ENCODE measurements at regions not wholly inside any gene's neighbourhood (a gene's known extent, or its start where the extent isn't known, plus 50 kb on each side); places are given as distances from the start of the nearest gene placed in this dataset.
A peak's percentile ranks its signal among the peaks of the same experiment; 100 is the strongest.

DNA sequence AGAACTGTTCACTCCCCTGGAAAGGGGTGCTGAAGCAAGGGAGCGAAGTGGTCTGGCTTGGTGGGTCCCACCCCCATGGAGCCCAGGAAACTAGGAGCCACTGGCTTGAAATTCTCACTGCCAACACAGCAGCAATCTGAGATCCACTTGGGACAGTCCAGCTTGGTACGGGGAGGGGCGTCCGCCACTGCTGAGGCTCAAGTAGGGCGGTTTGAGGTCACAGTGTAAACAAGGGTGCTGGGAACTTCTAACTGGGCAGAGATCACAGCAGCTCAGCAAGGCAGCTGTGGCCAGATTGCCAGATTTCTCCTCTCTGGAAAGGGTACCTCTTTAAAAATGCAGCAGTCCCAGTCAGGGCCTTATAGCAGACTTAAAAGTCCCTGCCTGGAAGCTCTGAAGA is 53.9 kb upstream of the GALNTL6 start:
- DNase-seq: no peak

GRCh38 chr4:171751538-171751937 is 61.7 kb upstream of the GALNTL6 start:
- DNase-seq: no peak

GRCh38 chr4:171746418-171746817 is 66.8 kb upstream of the GALNTL6 start:
- DNase-seq: no peak

DNA sequence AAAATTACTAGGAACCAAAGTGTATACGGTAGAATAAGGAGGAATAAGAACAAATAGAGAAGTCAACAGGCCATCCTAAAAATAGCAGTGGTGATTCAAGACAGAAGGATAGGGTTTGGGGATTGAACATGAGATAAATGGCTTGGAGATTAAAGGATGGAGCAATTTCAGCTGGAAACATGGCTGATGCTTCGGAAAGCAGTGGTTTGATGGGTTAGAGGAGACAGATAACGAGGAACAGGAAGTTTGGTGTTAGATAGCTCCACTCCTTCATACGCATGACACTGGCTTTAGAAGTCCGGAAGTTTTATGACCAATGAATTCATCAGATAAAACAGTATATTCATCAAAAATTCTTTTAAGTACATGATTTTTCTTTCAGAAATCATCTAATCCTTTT is 70.8 kb upstream of the GALNTL6 start:
- DNase-seq: no peak

GRCh38 chr4:171727185-171727584 is 86.0 kb upstream of the GALNTL6 start:
- DNase-seq: no peak

- DNase-seq: no peak
Observed at GRCh38 chr4:171721937-171722336, 91.3 kb upstream of the GALNTL6 start.

DNA sequence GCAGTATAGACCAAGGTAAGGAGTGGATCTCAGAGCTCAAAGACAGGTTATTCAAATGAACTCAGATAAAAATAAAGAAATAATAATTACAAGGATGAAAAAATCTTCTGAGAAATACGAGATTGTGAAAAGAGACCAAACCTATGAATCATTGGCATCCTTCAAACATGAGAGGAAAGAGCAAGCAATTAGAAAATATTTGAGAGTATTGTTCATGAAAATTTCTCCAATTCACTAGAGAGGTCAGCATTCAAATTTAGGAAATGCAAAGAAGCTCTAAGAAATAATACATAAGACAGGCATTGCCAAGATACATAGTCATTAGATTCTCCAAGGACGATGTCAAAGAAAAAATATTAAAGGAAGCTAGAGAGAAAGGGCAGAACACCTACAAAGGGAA is 93.5 kb upstream of the GALNTL6 start:
- DNase-seq: no peak

- no peak for DNase-seq
Observed at GRCh38 chr4:171718665-171719064, 94.5 kb upstream of the GALNTL6 start.

- no peak for DNase-seq
Observed at GRCh38 chr4:171718069-171718468, 95.1 kb upstream of the GALNTL6 start.

DNA sequence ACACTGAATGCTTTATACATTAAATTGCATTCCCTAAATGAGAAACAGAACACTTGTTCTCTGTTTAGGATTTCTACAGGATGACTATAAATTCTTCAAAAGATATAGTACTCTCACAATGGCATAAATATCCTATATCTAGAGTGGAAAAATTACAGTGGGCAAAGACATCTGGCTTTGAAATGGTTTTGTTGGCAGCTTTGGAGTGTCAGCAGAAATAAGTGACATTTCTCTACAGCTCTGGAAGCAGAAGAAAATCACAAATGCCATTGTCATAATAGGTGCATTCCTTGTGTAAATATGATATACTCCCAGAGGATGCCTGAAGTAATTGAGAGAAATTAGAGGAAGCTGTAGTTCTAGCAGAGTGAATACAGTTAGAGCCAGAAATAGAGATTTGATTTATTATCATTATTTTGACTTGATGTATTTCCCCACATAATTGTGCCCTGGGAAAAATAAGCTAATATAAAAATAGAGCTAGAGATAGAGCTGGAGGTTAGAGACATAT is 95.9 kb upstream of the GALNTL6 start:
- no peak for DNase-seq

DNA sequence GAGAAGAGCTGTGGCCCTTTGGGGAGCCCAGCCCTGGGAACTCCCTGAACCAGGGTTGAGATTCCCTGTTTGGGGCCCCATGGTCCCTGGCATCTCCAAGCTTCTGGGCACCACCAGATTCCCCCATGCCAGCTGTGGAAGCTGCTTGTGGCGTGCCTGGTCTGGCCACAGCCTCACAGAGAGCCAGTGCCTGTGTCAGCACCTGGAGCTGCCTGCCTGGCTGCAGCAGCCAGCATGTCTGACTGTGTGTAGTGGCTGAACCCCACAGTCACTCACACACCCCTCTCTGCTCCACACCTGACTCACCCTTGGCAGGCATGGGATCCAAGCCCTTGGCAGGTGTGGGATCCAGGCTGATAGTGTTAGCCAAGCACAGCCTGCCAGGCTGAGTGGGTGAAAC is 97.2 kb upstream of the GALNTL6 start:
- no peak for DNase-seq

- DNase-seq: no peak
Observed at GRCh38 chr4:171714791-171715454, 98.3 kb upstream of the GALNTL6 start.

DNA sequence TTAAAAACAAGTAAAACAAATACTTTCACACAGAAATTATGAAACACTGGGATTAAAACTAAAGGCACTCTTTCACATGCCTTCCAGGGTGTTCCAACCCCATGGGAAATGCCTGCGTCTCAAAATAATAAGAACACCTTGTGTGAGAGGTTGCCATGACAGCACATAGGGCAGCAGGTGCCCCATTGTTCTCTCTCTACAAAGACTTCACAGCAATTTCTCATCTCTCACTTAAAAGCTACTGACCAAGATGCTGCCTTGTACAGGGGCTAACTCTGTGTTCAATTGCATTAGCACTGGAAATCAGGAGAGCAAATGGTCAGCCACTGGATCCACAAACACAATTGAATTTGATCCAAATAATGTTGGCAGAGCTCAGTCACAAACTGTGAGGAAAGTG is 102.5 kb upstream of the GALNTL6 start:
- DNase-seq: no peak

- peak; percentile 35 for DNase-seq
Observed at GRCh38 chr4:171676555-171677215, 136.5 kb upstream of the GALNTL6 start.

- no peak for DNase-seq
Observed at GRCh38 chr4:171674781-171675180, 138.4 kb upstream of the GALNTL6 start.

DNA sequence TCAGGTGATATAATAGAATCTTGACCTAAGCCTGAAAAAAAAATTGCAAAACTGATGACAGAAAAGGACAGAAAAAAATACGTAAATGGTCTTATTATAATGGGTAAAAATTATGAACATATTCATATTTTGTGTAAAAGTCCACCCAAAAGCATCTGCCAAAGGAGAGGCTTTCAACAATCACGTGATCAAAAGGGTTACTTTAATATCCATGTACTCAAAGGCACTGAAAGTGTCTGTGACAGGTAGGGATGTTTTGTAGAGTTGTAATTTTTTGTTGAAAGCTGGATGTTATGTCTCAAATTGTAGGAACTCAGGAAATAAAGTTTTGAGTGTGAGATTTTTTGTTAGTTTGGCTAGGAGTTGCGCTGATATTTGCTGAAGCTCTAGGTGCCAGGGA is 144.8 kb upstream of the GALNTL6 start:
- no peak for DNase-seq

DNA sequence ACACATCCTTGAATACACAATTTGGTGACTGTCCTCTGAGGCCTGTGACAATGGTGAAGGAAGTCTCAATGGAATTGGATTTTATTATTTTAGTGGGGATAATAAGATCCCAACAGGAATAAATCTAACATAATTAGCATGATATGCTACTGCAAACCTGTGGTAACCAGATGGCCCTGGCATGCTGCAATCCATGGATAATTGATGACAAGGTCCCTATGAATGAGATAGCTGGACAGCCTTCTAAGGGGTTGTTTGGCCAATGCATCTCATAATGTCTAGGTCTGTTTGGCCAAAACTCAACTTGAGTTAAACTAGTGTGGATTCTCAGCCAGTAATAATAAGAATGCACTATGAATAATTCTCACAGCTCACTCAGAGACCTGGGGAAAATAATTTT is 145.3 kb upstream of the GALNTL6 start:
- DNase-seq: no peak

DNA sequence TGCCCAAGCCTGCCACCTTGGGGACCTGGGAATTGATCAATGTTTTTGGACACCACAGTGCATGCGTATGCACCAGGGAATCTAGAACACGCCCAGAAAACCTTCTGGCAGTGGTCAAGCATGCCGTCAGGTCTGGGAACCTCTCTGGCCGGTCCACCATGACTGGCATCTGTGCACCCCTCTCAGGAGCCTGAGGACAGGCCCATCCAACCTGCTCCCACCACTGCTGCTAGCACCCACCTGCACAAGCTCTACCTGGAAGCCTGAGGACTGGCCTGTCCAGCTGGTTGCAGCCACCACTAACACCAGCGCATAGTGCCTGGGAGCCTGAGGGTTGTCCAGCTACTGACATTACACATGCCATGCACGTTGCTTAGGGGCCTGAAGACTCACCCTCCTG is 162.1 kb upstream of the GALNTL6 start:
- DNase-seq: no peak

- peak; percentile 7 for DNase-seq
Observed at GRCh38 chr4:171650543-171650942, 162.7 kb upstream of the GALNTL6 start.

GRCh38 chr4:171648926-171649325 is 164.3 kb upstream of the GALNTL6 start:
- no peak for DNase-seq

DNA sequence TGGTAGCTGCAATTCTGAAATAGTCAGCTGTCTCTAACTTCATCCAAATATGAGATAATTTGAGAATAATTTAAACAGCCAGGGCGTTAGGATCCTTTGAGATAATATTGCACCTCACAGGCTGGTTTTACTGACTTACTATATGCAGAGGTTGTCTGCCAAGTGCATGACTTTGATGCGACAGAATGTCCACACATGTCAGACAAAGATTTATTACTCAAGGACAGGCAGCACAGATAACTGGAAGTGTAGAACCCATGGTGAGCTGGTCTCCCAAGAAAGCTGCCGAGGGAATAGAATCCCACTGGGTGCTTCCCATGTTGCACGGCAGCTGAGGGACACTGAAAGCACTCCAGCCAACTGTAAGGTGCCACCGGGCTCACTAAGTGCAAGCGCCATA is 166.2 kb upstream of the GALNTL6 start:
- DNase-seq: no peak

- peak; percentile 71 for DNase-seq
Observed at GRCh38 chr4:171644430-171645057, 168.7 kb upstream of the GALNTL6 start.

- peak; percentile 26 for DNase-seq
Observed at GRCh38 chr4:171639540-171639939, 173.7 kb upstream of the GALNTL6 start.

DNA sequence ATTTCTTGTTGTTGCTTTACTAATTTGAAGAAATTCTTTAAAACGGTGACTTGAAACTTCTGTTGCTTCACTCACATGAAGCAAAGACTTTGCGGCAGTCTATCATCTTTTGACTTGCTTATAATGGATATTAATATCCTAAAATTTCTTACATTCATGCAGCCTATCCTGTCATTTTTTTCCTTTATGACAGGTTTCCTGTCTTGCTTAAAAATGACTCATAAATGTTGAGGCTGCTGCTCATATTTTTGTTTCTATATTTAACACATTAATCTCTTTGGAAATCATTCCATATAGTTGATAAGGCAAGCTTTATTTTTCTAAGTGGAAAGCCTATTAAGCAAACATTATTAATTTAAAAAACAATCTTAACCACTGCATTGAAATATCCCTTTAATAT is 176.6 kb upstream of the GALNTL6 start:
- no peak for DNase-seq

All from MV-4-11 (cell line).